PC-3 (cell line): ENCODE measurements at regions not wholly inside any gene's neighbourhood (a gene's known extent, or its start where the extent isn't known, plus 50 kb on each side); places are given as distances from the start of the nearest gene placed in this dataset.

ENCODE experiments used
- ATAC-seq: fragments of 200-7000 bp; cut with Tn5 transposase; 2 replicates; pipeline ENCODE4 v1.9.1; 2020; ENCODE audit warnings: mild to moderate bottlenecking, moderate library complexity
- BruUV-seq: library from RNA; stranded (reverse); fragments of 400-500 nt; replicated peaks from 2 replicates; lab custom pipeline; 2021; lab: Mats Ljungman, UMichigan
- CTCF ChIA-PET: fragments of 300-600 bp; sonication (Branson Sonifier 250); formaldehyde crosslinking; loops from one replicate; lab custom pipeline; 2022; ENCODE audit warnings: antibody characterized with exemption; lab: Charles Lee
- POLR2A ChIA-PET: fragments of 300-600 bp; sonication (Branson Sonifier 250); formaldehyde crosslinking; loops from one replicate; lab custom pipeline; 2022; ENCODE audit warnings: antibody characterized with exemption; ENCODE audit not compliant: unreplicated experiment; lab: Charles Lee
- DNase-seq: peaks from one replicate; pipeline ENCODE4 v3.0.0-alpha.2; 2015
- H2AFZ ChIP-seq: fragments of 300-600 bp; sonication (generic); 2 replicates; pipeline ENCODE4 v1.6.0; 2016; ENCODE audit warnings: antibody characterized with exemption, low read length
- H3F3A ChIP-seq: fragments of 300-600 bp; sonication (generic); one replicate; pipeline ENCODE4 v1.6.0; 2017; ENCODE audit warnings: antibody characterized with exemption, low read length, control low read depth, mild to moderate bottlenecking; ENCODE audit not compliant: unreplicated experiment
- H3K27ac ChIP-seq: fragments of 300-600 bp; sonication (generic); 2 replicates; pipeline ENCODE4 v1.5.1; 2016; ENCODE audit warnings: mild to moderate bottlenecking, low read length
- H3K27me3 ChIP-seq: fragments of 300-600 bp; sonication (generic); 2 replicates; pipeline ENCODE4 v1.6.1; 2016; ENCODE audit warnings: low read length, mixed read lengths
- H3K36me3 ChIP-seq: fragments of 300-600 bp; sonication (generic); 2 replicates; pipeline ENCODE4 v1.6.1; 2016; ENCODE audit warnings: low read depth, mixed run types, low read length, mixed read lengths
- H3K4me1 ChIP-seq: fragments of 300-600 bp; sonication (generic); 2 replicates; pipeline ENCODE4 v1.5.1; 2016; ENCODE audit warnings: low read length; ENCODE audit not compliant: insufficient read depth
- H3K4me2 ChIP-seq: fragments of 300-600 bp; sonication (generic); 2 replicates; pipeline ENCODE4 v1.6.0; 2016; ENCODE audit warnings: low read length
- H3K4me3 ChIP-seq: fragments of 300-600 bp; sonication (generic); 2 replicates; pipeline ENCODE4 v1.5.1; 2016; ENCODE audit warnings: mild to moderate bottlenecking, low read length, mixed read lengths
- H3K79me2 ChIP-seq: fragments of 300-600 bp; sonication (generic); 2 replicates; pipeline ENCODE4 v1.6.1; 2017; ENCODE audit warnings: low read length, mixed read lengths
- H3K9ac ChIP-seq: fragments of 300-600 bp; sonication (generic); 2 replicates; pipeline ENCODE4 v1.6.0; 2016; ENCODE audit warnings: mild to moderate bottlenecking, low read length
- H3K9me2 ChIP-seq: fragments of 300-600 bp; sonication (generic); replicated peaks from 2 replicates; pipeline ENCODE4 v1.6.1; 2016; ENCODE audit warnings: mixed run types, low read length, mixed read lengths
- H3K9me3 ChIP-seq: fragments of 300-600 bp; sonication (generic); 2 replicates; pipeline ENCODE4 v1.6.1; 2016; ENCODE audit warnings: low read length, mixed read lengths
- H4K20me1 ChIP-seq: fragments of 300-600 bp; sonication (generic); 2 replicates; pipeline ENCODE4 v1.6.1; 2016; ENCODE audit warnings: low read length, mixed read lengths
- CTCF ChIP-seq: fragments of 300-600 bp; sonication (generic); conservative IDR thresholded peaks from 2 replicates; pipeline ENCODE4 v1.5.1; 2017; ENCODE audit warnings: antibody characterized with exemption, low read depth, mild to moderate bottlenecking, low read length
- EZH2 ChIP-seq: fragments of 300-600 bp; sonication (generic); IDR thresholded peaks from one replicate; pipeline ENCODE4 v1.6.1; 2017; ENCODE audit warnings: antibody characterized with exemption, mild to moderate bottlenecking, low read length; ENCODE audit not compliant: unreplicated experiment
- EZH2phosphoT487 ChIP-seq: fragments of 300-600 bp; sonication (generic); IDR thresholded peaks from 2 replicates; pipeline ENCODE4 v1.6.1; 2018; ENCODE audit warnings: mild to moderate bottlenecking, antibody characterized with exemption, low read length, borderline replicate concordance
- intact Hi-C: fragments of 100-400 bp; cut with micrococcal nuclease; formaldehyde crosslinking; loops from 2 replicates; pipeline ENCODE4 v1.9.0; 2023

GRCh38 chr5:155556222-155556621, 542.7 kb downstream of the KIF4B start:
- H3K79me2 ChIP-seq, result no peaks in the 10 kb centered on the region
- ChIA-PET CTCF (no interaction called here), POLR2A (no interaction called here)
- no peaks in the 10 kb centered on the region for H3K4me1 ChIP-seq
- no peaks in the 10 kb centered on the region for H3K27me3 ChIP-seq
- no peak overlapping the region for H3K9ac ChIP-seq
- TF ChIP-seq EZH2 (no peak), CTCF (no peak), EZH2phosphoT487 (no peak)
- no peak overlapping the region for H2AFZ ChIP-seq
- no peaks in the 10 kb centered on the region for H4K20me1 ChIP-seq
- no peak overlapping the region for H3K27ac ChIP-seq
- H3K36me3 ChIP-seq, result no peaks in the 10 kb centered on the region
- H3K4me2 ChIP-seq, result no peak overlapping the region
- DNase-seq, result no peak
- ATAC-seq, result no peak
- BruUV-seq, result no TSS peak
- H3F3A ChIP-seq, result no peaks in the 10 kb centered on the region
- intact Hi-C loops, result no loop called here
- H3K9me2 ChIP-seq, result no peaks in the 10 kb centered on the region
- H3K9me3 ChIP-seq, result peaks cover 4% of the 10 kb centered on the region; the same call in 1 of the 2 replicates
- H3K4me3 ChIP-seq, result no peak overlapping the region

DNA sequence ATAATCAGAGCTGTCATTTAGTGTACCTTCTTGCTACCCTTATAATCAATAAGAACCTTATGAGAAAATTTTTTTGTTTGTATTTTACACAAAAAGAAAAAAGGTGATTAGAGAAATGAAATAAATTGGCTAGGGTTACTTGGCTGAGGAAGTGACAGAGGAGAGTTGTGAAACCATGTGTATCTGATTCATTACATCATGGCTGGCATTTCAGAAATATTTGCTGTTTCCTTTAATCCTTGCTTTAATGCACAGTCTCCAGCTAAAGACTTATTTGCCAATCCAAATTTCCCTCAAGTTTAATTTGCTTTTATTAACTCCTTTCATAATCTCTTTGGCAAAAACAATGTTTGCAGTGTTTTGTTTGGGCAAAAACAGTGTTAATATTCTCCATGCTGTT, 543.1 kb downstream of the KIF4B start:
- Histone ChIP-seq H3K27me3 (no peaks in the 10 kb centered on the region), H3K4me3 (no peak overlapping the region), H3K79me2 (no peaks in the 10 kb centered on the region), H2AFZ (no peak overlapping the region), H4K20me1 (no peaks in the 10 kb centered on the region), H3K4me1 (no peaks in the 10 kb centered on the region), H3K27ac (no peak overlapping the region), H3K36me3 (no peaks in the 10 kb centered on the region), H3K4me2 (no peak overlapping the region), H3K9me3 (peaks cover 4% of the 10 kb centered on the region; the same call in 1 of the 2 replicates), H3F3A (no peaks in the 10 kb centered on the region), H3K9ac (no peak overlapping the region), H3K9me2 (no peaks in the 10 kb centered on the region)
- TF ChIP-seq CTCF, result no peak
- no peak for TF ChIP-seq EZH2
- POLR2A ChIA-PET, result no interaction called here
- no TSS peak for BruUV-seq
- intact Hi-C loops, result no loop called here
- no peak for ATAC-seq
- no peak for DNase-seq
- CTCF ChIA-PET, result no interaction called here

DNA sequence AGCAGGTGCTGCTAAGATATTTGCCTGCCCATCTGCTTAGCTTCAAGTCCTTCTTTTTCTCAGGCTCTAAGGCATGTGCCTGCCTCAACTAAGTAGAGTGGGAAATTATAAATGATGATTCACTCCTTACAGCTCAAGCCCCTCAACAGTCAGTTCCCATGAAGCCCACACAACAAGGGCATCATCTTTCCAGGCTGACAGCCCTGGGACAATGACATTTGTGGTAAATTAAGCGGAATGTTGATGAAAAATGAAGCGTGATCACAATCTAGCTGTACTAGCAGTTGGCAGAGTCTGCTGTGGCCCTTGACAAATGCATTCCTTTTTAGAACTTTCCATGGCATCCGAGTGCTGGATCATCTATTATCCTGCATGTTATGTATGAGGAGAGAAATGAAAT, 548.6 kb downstream of the KIF4B start:
- POLR2A ChIA-PET, result no interaction called here
- Histone ChIP-seq H3K9me2 (no peaks in the 10 kb centered on the region), H4K20me1 (no peaks in the 10 kb centered on the region), H3K9ac (no peak overlapping the region), H3K36me3 (no peaks in the 10 kb centered on the region), H3K4me1 (no peaks in the 10 kb centered on the region), H3K4me3 (no peak overlapping the region), H3K27me3 (no peaks in the 10 kb centered on the region), H2AFZ (no peak overlapping the region), H3F3A (no peaks in the 10 kb centered on the region), H3K4me2 (no peak overlapping the region), H3K79me2 (no peaks in the 10 kb centered on the region), H3K27ac (no peak overlapping the region), H3K9me3 (no peaks in the 10 kb centered on the region)
- CTCF ChIA-PET, result no interaction called here
- TF ChIP-seq EZH2 (no peak), EZH2phosphoT487 (no peak), CTCF (no peak)
- intact Hi-C loops, result no loop called here
- DNase-seq (no peak), ATAC-seq (no peak)
- no TSS peak for BruUV-seq
